Karpas-422 (cell line): ENCODE measurements at regions not wholly inside any gene's neighbourhood (a gene's known extent, or its start where the extent isn't known, plus 50 kb on each side); places are given as distances from the start of the nearest gene placed in this dataset.

ENCODE experiments used
- DNase-seq: peaks from one replicate; pipeline ENCODE4 v3.0.0-alpha.2; 2015
- H2AFZ ChIP-seq: fragments of 200-600 bp; sonication (generic); 2 replicates; pipeline ENCODE4 v1.6.1; 2014; ENCODE audit warnings: antibody characterized with exemption, low read length, mixed read lengths
- H3K27ac ChIP-seq: fragments of 200-600 bp; sonication (generic); 2 replicates; pipeline ENCODE4 v1.5.1; 2014; ENCODE audit warnings: mild to moderate bottlenecking, low read length, moderate library complexity
- H3K27me3 ChIP-seq: fragments of 200-600 bp; sonication (generic); 2 replicates; pipeline ENCODE4 v1.6.1; 2014; ENCODE audit warnings: low read length, mixed read lengths
- H3K36me3 ChIP-seq: fragments of 200-600 bp; sonication (generic); 2 replicates; pipeline ENCODE4 v1.6.1; 2014; ENCODE audit warnings: low read length, mixed read lengths; ENCODE audit not compliant: insufficient read depth
- H3K4me1 ChIP-seq: fragments of 200-600 bp; sonication (generic); 2 replicates; pipeline ENCODE4 v1.6.1; 2014; ENCODE audit warnings: mild to moderate bottlenecking, low read length, mixed read lengths
- H3K4me2 ChIP-seq: fragments of 200-600 bp; sonication (generic); 2 replicates; pipeline ENCODE4 v1.6.1; 2014; ENCODE audit warnings: low read length, low read depth, mild to moderate bottlenecking; ENCODE audit not compliant: poor library complexity, severe bottlenecking
- H3K4me3 ChIP-seq: fragments of 200-600 bp; sonication (generic); 2 replicates; pipeline ENCODE4 v1.5.1; 2014; ENCODE audit warnings: mild to moderate bottlenecking, antibody characterized with exemption, low read length, mixed read lengths
- H3K79me2 ChIP-seq: fragments of 200-600 bp; sonication (generic); 2 replicates; pipeline ENCODE4 v1.6.1; 2014; ENCODE audit warnings: mild to moderate bottlenecking, low read length, mixed read lengths
- H3K9ac ChIP-seq: fragments of 200-600 bp; sonication (generic); 2 replicates; pipeline ENCODE4 v1.6.0; 2014; ENCODE audit warnings: low read length
- H3K9me2 ChIP-seq: fragments of 200-600 bp; sonication (generic), shearing (Covaris generic); replicated peaks from 2 replicates; pipeline ENCODE4 v1.6.0; 2014; ENCODE audit warnings: mild to moderate bottlenecking, low read length, moderate library complexity; ENCODE audit not compliant: insufficient read depth
- H3K9me3 ChIP-seq: fragments of 300-700, 200-600 bp; sonication (generic); 2 replicates; pipeline ENCODE4 v1.6.1; 2014; ENCODE audit warnings: low read length, mixed read lengths
- H4K20me1 ChIP-seq: fragments of 200-600 bp; sonication (generic); 2 replicates; pipeline ENCODE4 v1.6.1; 2014; ENCODE audit warnings: mild to moderate bottlenecking, antibody characterized with exemption, low read length, low read depth; ENCODE audit not compliant: insufficient read depth

DNA sequence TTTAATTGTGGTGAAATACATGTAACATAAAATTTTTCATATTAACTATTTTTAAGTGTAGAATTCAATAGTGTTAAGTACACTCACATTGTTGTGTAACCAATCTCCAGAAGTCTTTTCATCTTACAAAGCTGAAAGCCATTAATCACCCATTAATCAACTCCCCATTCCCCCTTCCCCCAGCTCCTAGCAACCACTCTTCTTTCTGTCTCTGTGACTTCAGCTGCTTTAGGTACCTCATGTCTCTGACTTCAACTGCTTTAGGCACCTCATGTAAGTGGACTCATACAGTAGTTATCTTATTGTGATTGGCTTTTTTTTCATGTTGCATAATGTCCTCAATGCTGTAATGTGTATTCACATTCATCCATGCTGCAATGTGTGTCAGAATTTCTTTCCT lies 150.8 kb upstream of the NTM start:
- Histone ChIP-seq H3K4me1 (peaks cover 47% of the 10 kb centered on the region), H3K79me2 (no peaks in the 10 kb centered on the region), H3K9me2 (no peaks in the 10 kb centered on the region), H3K27ac (no peak overlapping the region), H3K4me3 (no peak overlapping the region), H3K36me3 (no peaks in the 10 kb centered on the region), H3K4me2 (no peak overlapping the region), H3K9me3 (no peaks in the 10 kb centered on the region), H3K27me3 (no peaks in the 10 kb centered on the region), H4K20me1 (no peaks in the 10 kb centered on the region), H2AFZ (no peak overlapping the region), H3K9ac (no peak overlapping the region)
- no peak for DNase-seq

DNA sequence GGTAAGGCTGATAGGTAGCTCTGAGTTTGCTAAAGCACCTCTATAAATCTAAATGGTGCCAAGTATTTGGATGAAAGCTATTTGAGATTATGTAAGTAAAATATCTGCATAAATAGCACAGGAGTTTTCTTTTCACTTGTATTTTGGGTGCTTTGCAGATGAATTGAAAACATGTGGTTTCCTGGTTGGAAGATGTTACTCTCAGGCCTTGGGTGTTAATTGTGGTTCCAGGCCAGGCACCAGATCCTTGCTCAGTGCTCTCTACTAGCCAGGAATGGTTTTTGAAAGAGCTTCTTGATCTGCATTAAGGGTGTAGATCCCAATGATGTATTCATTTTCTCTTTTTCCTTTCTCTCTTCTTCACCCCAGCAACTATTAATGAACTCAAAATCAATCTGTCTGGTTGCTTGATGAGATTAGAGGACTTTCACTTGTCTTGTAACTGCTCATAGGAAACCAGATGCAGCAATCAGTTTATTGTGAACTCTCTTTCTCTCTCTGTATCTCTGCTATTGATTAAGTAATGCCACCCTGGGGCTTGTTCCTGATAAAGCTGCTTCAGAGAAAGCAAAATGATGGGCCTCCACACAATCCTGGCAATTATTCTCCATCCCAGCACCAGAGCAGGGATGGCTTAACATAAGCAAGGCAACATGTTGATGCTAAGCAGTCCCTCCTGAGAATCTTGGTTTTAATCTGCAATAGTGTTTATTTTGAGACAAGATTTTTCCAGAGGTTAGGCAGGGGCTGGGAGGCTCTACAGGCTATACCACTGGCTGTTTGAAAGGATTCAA lies 147.0 kb upstream of the NTM start:
- Histone ChIP-seq H3K9me2 (no peaks in the 10 kb centered on the region), H3K4me3 (no peak overlapping the region), H3K9ac (no peak overlapping the region), H4K20me1 (no peaks in the 10 kb centered on the region), H3K9me3 (no peaks in the 10 kb centered on the region), H3K4me2 (no peak overlapping the region), H3K36me3 (no peaks in the 10 kb centered on the region), H3K79me2 (no peaks in the 10 kb centered on the region), H2AFZ (no peak overlapping the region), H3K4me1 (peaks cover 12% of the 10 kb centered on the region), H3K27me3 (no peaks in the 10 kb centered on the region), H3K27ac (no peak overlapping the region)
- DNase-seq: no peak

DNA sequence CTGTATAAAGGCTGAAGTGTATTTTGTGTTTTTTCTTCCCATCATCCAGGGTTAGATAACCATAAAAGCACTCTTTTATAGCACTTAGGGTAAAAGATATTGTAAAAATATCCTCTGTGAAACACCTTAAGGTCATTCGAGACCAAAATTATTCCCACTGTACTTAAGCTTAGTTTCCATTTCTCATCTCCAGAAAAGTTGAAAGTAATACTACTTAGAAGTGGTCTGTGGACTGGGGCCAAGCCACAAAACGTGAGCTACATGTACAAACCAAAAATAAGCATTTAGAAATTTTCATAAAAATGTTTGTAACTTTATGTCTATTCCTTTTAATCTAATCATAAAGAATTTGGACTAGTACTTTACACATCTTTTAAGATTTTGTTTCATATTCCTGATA lies 142.0 kb upstream of the NTM start:
- H2AFZ ChIP-seq: no peak overlapping the region
- H3K4me3 ChIP-seq: no peak overlapping the region
- no peaks in the 10 kb centered on the region for H3K9me3 ChIP-seq
- H3K4me2 ChIP-seq: no peak overlapping the region
- no peak overlapping the region for H3K9ac ChIP-seq
- H3K27ac ChIP-seq: no peak overlapping the region
- no peaks in the 10 kb centered on the region for H3K79me2 ChIP-seq
- no peaks in the 10 kb centered on the region for H3K4me1 ChIP-seq
- H3K27me3 ChIP-seq: no peaks in the 10 kb centered on the region
- DNase-seq: no peak
- no peaks in the 10 kb centered on the region for H4K20me1 ChIP-seq
- H3K9me2 ChIP-seq: no peaks in the 10 kb centered on the region
- no peaks in the 10 kb centered on the region for H3K36me3 ChIP-seq

DNA sequence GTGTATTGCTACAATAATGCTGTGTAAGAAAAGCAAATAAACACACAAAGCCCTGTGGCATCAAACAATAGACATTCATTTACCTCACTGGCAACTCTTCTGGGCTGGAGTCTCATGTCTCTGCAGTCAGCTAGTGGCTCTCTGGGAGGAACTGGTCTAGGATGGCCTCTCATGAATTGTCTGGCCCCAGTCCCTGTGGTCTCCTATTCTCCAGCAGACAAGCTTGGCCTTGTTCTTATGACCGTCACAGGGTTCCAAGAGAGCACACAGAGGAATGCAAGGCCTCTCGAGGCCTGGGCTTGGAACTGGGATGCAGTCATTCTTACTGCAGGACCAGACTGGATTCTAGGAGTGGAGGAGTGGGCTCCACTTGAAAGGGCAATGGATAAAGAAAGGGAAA lies 141.2 kb upstream of the NTM start:
- H3K9me2 ChIP-seq: no peaks in the 10 kb centered on the region
- H3K4me3 ChIP-seq: no peak overlapping the region
- H3K9me3 ChIP-seq: no peaks in the 10 kb centered on the region
- H3K36me3 ChIP-seq: no peaks in the 10 kb centered on the region
- H3K4me1 ChIP-seq: no peaks in the 10 kb centered on the region
- no peaks in the 10 kb centered on the region for H3K79me2 ChIP-seq
- no peak for DNase-seq
- no peak overlapping the region for H3K9ac ChIP-seq
- no peak overlapping the region for H3K27ac ChIP-seq
- no peak overlapping the region for H3K4me2 ChIP-seq
- no peak overlapping the region for H2AFZ ChIP-seq
- no peaks in the 10 kb centered on the region for H3K27me3 ChIP-seq
- no peaks in the 10 kb centered on the region for H4K20me1 ChIP-seq

DNA sequence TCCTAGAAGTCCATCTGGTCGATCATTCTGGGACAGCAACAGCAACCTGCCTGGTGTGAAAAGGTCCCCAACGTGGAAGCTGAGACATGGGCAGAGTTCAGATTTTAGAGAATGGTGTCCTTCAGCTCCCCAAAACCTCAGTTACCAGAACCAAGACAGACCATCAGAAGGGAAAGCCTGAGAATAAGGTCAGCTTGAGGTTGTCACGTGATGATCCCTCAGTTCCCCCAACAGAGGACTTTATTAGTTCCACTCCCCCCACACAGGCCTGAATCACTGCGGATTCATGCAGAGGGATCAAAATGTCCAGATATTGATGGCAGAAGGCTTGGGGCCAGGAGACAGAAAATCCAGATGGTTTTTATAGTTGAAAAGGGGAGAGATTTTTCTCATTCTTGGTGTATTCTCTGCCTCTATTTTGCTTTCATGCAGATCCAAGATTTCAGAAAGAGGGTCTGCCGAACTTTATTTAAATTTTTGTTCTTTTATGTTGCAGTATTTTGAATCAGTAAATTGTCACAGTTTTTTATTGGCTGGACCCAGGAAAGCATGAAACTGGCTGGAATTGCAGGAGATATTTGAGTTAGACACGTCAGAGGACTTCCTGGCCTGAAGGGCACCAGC lies 139.0 kb upstream of the NTM start:
- Histone ChIP-seq H2AFZ (no peak overlapping the region), H3K9me3 (no peaks in the 10 kb centered on the region), H3K79me2 (no peaks in the 10 kb centered on the region), H3K9ac (no peak overlapping the region), H4K20me1 (no peaks in the 10 kb centered on the region), H3K27me3 (no peaks in the 10 kb centered on the region), H3K4me1 (no peaks in the 10 kb centered on the region), H3K4me2 (no peak overlapping the region), H3K36me3 (no peaks in the 10 kb centered on the region), H3K4me3 (no peak overlapping the region), H3K9me2 (no peaks in the 10 kb centered on the region), H3K27ac (no peak overlapping the region)
- no peak for DNase-seq

DNA sequence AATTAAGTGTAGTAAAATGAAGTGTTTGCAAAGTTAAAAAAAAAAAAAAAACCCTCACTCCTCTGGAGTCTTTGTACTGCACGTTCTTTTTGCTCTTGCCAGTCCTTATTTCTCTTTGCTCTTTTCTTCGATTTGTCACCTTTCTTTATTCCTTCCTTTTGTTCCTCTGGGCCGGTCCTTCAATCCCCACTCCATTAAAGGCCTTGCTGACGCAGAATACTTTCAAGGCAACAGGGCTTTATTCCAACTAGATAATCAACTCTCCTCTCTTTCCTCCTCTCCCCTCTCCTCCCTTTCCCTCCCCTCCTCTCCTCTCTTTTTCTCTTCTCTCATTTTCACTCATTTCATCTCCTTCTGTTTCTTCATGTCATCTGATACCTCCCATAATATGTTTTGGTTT lies 138.2 kb upstream of the NTM start:
- Histone ChIP-seq H3K36me3 (no peaks in the 10 kb centered on the region), H3K4me2 (no peak overlapping the region), H3K9me3 (no peaks in the 10 kb centered on the region), H3K79me2 (no peaks in the 10 kb centered on the region), H3K27ac (no peak overlapping the region), H3K9ac (no peak overlapping the region), H4K20me1 (no peaks in the 10 kb centered on the region), H3K27me3 (no peaks in the 10 kb centered on the region), H2AFZ (no peak overlapping the region), H3K4me3 (no peak overlapping the region), H3K4me1 (no peaks in the 10 kb centered on the region), H3K9me2 (no peaks in the 10 kb centered on the region)
- no peak for DNase-seq

DNA sequence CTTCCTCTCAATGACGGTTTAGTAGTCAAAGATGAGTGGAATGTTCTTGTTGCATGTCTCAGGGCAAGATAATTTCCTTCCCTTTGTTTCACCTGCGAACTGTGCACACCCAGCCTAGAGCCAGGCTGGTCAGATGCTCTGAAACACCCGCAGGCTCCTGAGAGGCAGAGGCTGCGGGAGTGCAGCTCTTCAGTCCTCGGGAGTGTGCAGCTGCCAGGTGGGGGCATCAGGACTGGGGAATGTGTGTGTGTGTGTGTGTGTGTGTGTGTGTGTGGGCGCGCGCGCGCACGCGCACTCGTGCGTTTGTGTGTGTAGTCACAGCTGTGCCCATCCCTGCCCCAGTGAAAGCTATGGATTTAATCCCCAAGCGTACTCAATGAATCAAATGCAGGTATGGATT lies 136.2 kb upstream of the NTM start:
- no peak overlapping the region for H2AFZ ChIP-seq
- no peak for DNase-seq
- H3K79me2 ChIP-seq: no peaks in the 10 kb centered on the region
- no peaks in the 10 kb centered on the region for H3K9me3 ChIP-seq
- H3K4me1 ChIP-seq: peaks cover 4% of the 10 kb centered on the region; the same call in 1 of the 2 replicates
- H3K36me3 ChIP-seq: no peaks in the 10 kb centered on the region
- H3K4me2 ChIP-seq: no peak overlapping the region
- H3K27ac ChIP-seq: no peak overlapping the region
- no peaks in the 10 kb centered on the region for H3K9me2 ChIP-seq
- H3K27me3 ChIP-seq: no peaks in the 10 kb centered on the region
- no peaks in the 10 kb centered on the region for H4K20me1 ChIP-seq
- no peak overlapping the region for H3K9ac ChIP-seq
- H3K4me3 ChIP-seq: no peak overlapping the region

DNA sequence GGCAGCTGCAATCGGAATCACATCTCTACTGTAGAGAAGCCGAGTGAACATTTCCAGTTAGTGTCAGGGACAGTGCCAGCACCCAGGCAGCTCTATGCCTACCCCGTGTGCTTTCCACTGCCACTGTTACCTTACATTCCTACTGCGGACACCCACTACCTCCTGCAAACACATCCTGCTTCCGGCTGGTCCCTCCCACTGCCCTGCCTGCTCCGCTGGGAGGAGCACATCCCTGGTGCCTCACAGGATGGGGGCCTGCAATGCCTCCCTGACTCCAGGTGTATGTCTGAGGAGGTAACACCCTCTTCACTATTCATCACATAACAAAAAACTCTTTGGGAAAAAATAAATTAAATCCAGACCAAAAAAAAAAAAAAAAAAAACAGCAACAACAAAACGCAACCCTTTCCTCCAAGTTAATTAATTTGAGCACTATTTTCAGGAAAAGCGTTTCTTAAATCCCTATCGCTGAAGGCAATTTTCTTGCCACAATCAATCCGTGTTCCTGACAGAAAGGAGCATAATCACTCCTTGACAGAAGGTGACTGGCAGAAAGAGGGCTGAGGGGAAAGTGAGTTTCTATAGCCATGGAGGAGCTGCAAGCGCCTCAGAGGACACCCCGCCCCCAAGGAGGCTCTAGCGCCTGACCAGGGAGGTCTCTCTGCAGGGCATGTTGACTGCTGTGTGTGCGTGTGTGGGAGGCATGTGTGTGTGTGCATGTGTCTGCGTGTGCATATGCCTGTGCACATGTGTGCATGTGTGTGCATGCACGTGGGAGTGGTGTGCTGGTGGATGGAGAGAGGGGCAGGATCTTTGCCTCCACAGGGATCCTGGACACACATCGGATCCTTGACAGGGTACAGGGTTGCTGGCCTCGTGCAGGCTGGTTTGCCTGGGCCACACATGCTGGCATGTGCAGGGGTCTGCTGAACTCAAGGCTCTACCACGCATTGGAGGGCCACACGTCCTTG lies 134.8 kb upstream of the NTM start:
- no peak overlapping the region for H3K27ac ChIP-seq
- no peak overlapping the region for H3K4me2 ChIP-seq
- no peak overlapping the region for H2AFZ ChIP-seq
- no peak overlapping the region for H3K9ac ChIP-seq
- H3K9me2 ChIP-seq: no peaks in the 10 kb centered on the region
- H3K27me3 ChIP-seq: no peaks in the 10 kb centered on the region
- H3K9me3 ChIP-seq: no peaks in the 10 kb centered on the region
- DNase-seq: no peak
- no peaks in the 10 kb centered on the region for H4K20me1 ChIP-seq
- H3K79me2 ChIP-seq: no peaks in the 10 kb centered on the region
- H3K4me1 ChIP-seq: peaks cover 4% of the 10 kb centered on the region; the same call in 1 of the 2 replicates
- H3K4me3 ChIP-seq: no peak overlapping the region
- no peaks in the 10 kb centered on the region for H3K36me3 ChIP-seq
